ENCODE measurements at regions not wholly inside any gene's neighbourhood (a gene's known extent, or its start where the extent isn't known, plus 50 kb on each side); places are given as distances from the start of the nearest gene placed in this dataset.
"Not testable (repeated sequence)": the region's sequence is repeated elsewhere in the genome, so short reads cannot be mapped to it uniquely, and the experiment has no call there.

- DNase-seq (ENCODE audit: insufficient read length, low spot score) (no peak), FAIRE-seq (no peak)
- TF ChIP-seq POLR2A (IDR thresholded peaks at IDR 0.05; ENCODE audit: low read depth, low read length): no peak
These were observed 899.8 kb downstream of the MCTP2 start for GRCh38 chr15:95131131-95131556.

GRCh38 chr15:95132774-95133173, 901.4 kb downstream of the MCTP2 start:
- TF ChIP-seq POLR2A (IDR thresholded peaks at IDR 0.05; ENCODE audit: low read depth, low read length): no peak
- DNase-seq (ENCODE audit: insufficient read length, low spot score) (no peak), FAIRE-seq (no peak)

GRCh38 chr15:95134431-95135110, 903.2 kb downstream of the MCTP2 start:
- TF ChIP-seq POLR2A (IDR thresholded peaks at IDR 0.05; ENCODE audit: low read depth, low read length): no peak
- DNase-seq (ENCODE audit: insufficient read length, low spot score) (no peak), FAIRE-seq (no peak)

GRCh38 chr15:95138604-95139270, 907.4 kb downstream of the MCTP2 start:
- DNase-seq (ENCODE audit: insufficient read length, low spot score): no peak
- no peak for TF ChIP-seq POLR2A (IDR thresholded peaks at IDR 0.05; ENCODE audit: low read depth, low read length)
- FAIRE-seq: no peak

GRCh38 chr15:95141486-95141885, 910.1 kb downstream of the MCTP2 start:
- DNase-seq (ENCODE audit: insufficient read length, low spot score): no peak
- no peak for FAIRE-seq
- no peak for TF ChIP-seq POLR2A (IDR thresholded peaks at IDR 0.05; ENCODE audit: low read depth, low read length)

- no peak for FAIRE-seq
- no peak for DNase-seq (ENCODE audit: insufficient read length, low spot score)
- no peak for TF ChIP-seq POLR2A (IDR thresholded peaks at IDR 0.05; ENCODE audit: low read depth, low read length)
These were observed 911.2 kb downstream of the MCTP2 start for GRCh38 chr15:95142531-95142930.

- TF ChIP-seq POLR2A (IDR thresholded peaks at IDR 0.05; ENCODE audit: low read depth, low read length): no peak
- no peak for FAIRE-seq
- no peak for DNase-seq (ENCODE audit: insufficient read length, low spot score)
These were observed 915.1 kb downstream of the MCTP2 start for GRCh38 chr15:95146481-95146880.

GRCh38 chr15:95148183-95148582, 916.8 kb downstream of the MCTP2 start:
- FAIRE-seq: no peak
- DNase-seq (ENCODE audit: insufficient read length, low spot score): no peak
- TF ChIP-seq POLR2A (IDR thresholded peaks at IDR 0.05; ENCODE audit: low read depth, low read length): no peak

GRCh38 chr15:95149036-95149435, 917.7 kb downstream of the MCTP2 start:
- no peak for TF ChIP-seq POLR2A (IDR thresholded peaks at IDR 0.05; ENCODE audit: low read depth, low read length)
- FAIRE-seq (no peak), DNase-seq (ENCODE audit: insufficient read length, low spot score) (no peak)

- TF ChIP-seq POLR2A (IDR thresholded peaks at IDR 0.05; ENCODE audit: low read depth, low read length): no peak
- no peak for DNase-seq (ENCODE audit: insufficient read length, low spot score)
- no peak for FAIRE-seq
These were observed 918.4 kb downstream of the MCTP2 start for GRCh38 chr15:95149771-95150170.

GRCh38 chr15:95150466-95150865, 919.1 kb downstream of the MCTP2 start:
- TF ChIP-seq POLR2A (IDR thresholded peaks at IDR 0.05; ENCODE audit: low read depth, low read length): no peak
- no peak for FAIRE-seq
- no peak for DNase-seq (ENCODE audit: insufficient read length, low spot score)

- no peak for TF ChIP-seq POLR2A (IDR thresholded peaks at IDR 0.05; ENCODE audit: low read depth, low read length)
- DNase-seq (ENCODE audit: insufficient read length, low spot score): no peak
- no peak for FAIRE-seq
These were observed 921.4 kb downstream of the MCTP2 start for GRCh38 chr15:95152741-95153140.

- not testable (repeated sequence) for DNase-seq (ENCODE audit: insufficient read length, low spot score); FAIRE-seq
These were observed 921.8 kb downstream of the MCTP2 start for GRCh38 chr15:95153201-95153600.

GRCh38 chr15:95160316-95160715, 929.0 kb downstream of the MCTP2 start:
- FAIRE-seq: no peak
- TF ChIP-seq POLR2A (IDR thresholded peaks at IDR 0.05; ENCODE audit: low read depth, low read length): no peak

GRCh38 chr15:95162069-95162468, 930.7 kb downstream of the MCTP2 start:
- no peak for TF ChIP-seq POLR2A (IDR thresholded peaks at IDR 0.05; ENCODE audit: low read depth, low read length)
- DNase-seq (ENCODE audit: insufficient read length, low spot score) (no peak), FAIRE-seq (no peak)

More at GRCh38 chr15:95160316-95160715, 929.0 kb downstream of the MCTP2 start:
- no peak for DNase-seq (ENCODE audit: insufficient read length, low spot score)
